ENCODE measurements at regions not wholly inside any gene's neighbourhood (a gene's known extent, or its start where the extent isn't known, plus 50 kb on each side); places are given as distances from the start of the nearest gene placed in this dataset.
"Not testable (repeated sequence)": the region's sequence is repeated elsewhere in the genome, so short reads cannot be mapped to it uniquely, and the experiment has no call there.

GRCh38 chr2:220767591-220768255 lies 804.4 kb downstream of the EPHA4 start (continued):
- TF ChIP-seq PRDM15 (CRISPR knock-in tag; IDR thresholded peaks at IDR 0.05) (no peak), MXD4 (CRISPR knock-in tag; IDR thresholded peaks at IDR 0.05; ENCODE audit: borderline replicate concordance) (no peak), NFYB (CRISPR knock-in tag; conservative IDR thresholded peaks at IDR 0.05; ENCODE audit: low read depth) (no peak), AR (CRISPR knock-in tag; IDR thresholded peaks at IDR 0.05) (no peak), ZMAT4 (CRISPR knock-in tag; IDR thresholded peaks at IDR 0.05) (no peak), CREB1 (CRISPR knock-in tag; IDR thresholded peaks at IDR 0.05) (no peak), TP53 (CRISPR knock-in tag; IDR thresholded peaks at IDR 0.05) (no peak), ZSCAN18 (CRISPR knock-in tag; IDR thresholded peaks at IDR 0.05) (no peak), JAZF1 (CRISPR knock-in tag; IDR thresholded peaks at IDR 0.05) (no peak), ZNF219 (CRISPR knock-in tag; IDR thresholded peaks at IDR 0.05; ENCODE audit: borderline replicate concordance) (no peak), AFF4 (CRISPR knock-in tag; IDR thresholded peaks at IDR 0.05; ENCODE audit: borderline replicate concordance) (no peak), SP1 (CRISPR knock-in tag; conservative IDR thresholded peaks at IDR 0.05) (no peak), ESRRA (CRISPR knock-in tag; IDR thresholded peaks at IDR 0.05; ENCODE audit: borderline replicate concordance) (no peak)

GRCh38 chr2:220775856-220776488 lies 796.1 kb downstream of the EPHA4 start:
- CTCF ChIA-PET, result no interaction called here
- Mint-ChIP-seq H3K27ac (no peak overlapping the region), H3K4me3 (no peak overlapping the region), H3K9me3 (peaks cover 14% of the 10 kb centered on the region), H3K27me3 (ENCODE audit: low read depth) (peaks cover 37% of the 10 kb centered on the region), H3K36me3 (no peaks in the 10 kb centered on the region), H3K4me1 (peaks cover 18% of the 10 kb centered on the region)
- TF ChIP-seq ZNF423 (CRISPR knock-in tag; IDR thresholded peaks at IDR 0.05) (peak; percentile 67), NFE2L1 (CRISPR knock-in tag; IDR thresholded peaks at IDR 0.05) (no peak)
- POLR2A ChIA-PET, result no interaction called here
- DNase-seq (ENCODE audit: low spot score), result no peak
- ATAC-seq, result peak; percentile 96

GRCh38 chr2:220779076-220779475 lies 793.0 kb downstream of the EPHA4 start:
- peaks cover 65% of the 10 kb centered on the region for H3K27me3 Mint-ChIP-seq (ENCODE audit: low read depth)
- H3K4me3 Mint-ChIP-seq; DNase-seq (ENCODE audit: low spot score); POLR2A ChIA-PET; H3K27ac Mint-ChIP-seq; H3K36me3 Mint-ChIP-seq; CTCF ChIA-PET; ATAC-seq: not testable (repeated sequence)
- H3K9me3 Mint-ChIP-seq, result peaks cover 14% of the 10 kb centered on the region
- peaks cover 23% of the 10 kb centered on the region for H3K4me1 Mint-ChIP-seq

All from WTC11 (cell line).